WTC11 (cell line): ENCODE measurements at regions not wholly inside any gene's neighbourhood (a gene's known extent, or its start where the extent isn't known, plus 50 kb on each side); places are given as distances from the start of the nearest gene placed in this dataset.

Source experiments
- ATAC-seq: fragments of 200-7000 bp; cut with Tn5 transposase; 2 replicates; pipeline ENCODE4 v1.10.0; 2021; ENCODE audit warnings: mild to moderate bottlenecking, moderate library complexity
- CTCF ChIA-PET: fragments of 300-600 bp; sonication (Branson Sonifier 250); formaldehyde crosslinking; loops from one replicate; lab custom pipeline; 2021; ENCODE audit warnings: antibody characterized with exemption; lab: Charles Lee
- POLR2A ChIA-PET: fragments of 350-600 bp; sonication (Branson Sonifier 250); formaldehyde crosslinking; loops from one replicate; lab custom pipeline; 2021; ENCODE audit warnings: antibody characterized with exemption; lab: Charles Lee
- DNase-seq: peaks from one replicate; pipeline ENCODE4 v3.0.0; 2021; ENCODE audit warnings: low spot score
- H3K27ac Mint-ChIP-seq: 2 replicates; pipeline ENCODE4 v1.8.0; 2021; ENCODE audit warnings: mixed read lengths
- H3K27me3 Mint-ChIP-seq: 2 replicates; pipeline ENCODE4 v1.8.0; 2021; ENCODE audit warnings: low read depth, mild to moderate bottlenecking, moderate library complexity, mixed read lengths
- H3K36me3 Mint-ChIP-seq: 2 replicates; pipeline ENCODE4 v1.8.0; 2021; ENCODE audit warnings: mixed read lengths
- H3K4me1 Mint-ChIP-seq: 2 replicates; pipeline ENCODE4 v1.8.0; 2022; ENCODE audit warnings: mixed read lengths
- H3K4me3 Mint-ChIP-seq: 2 replicates; pipeline ENCODE4 v1.8.0; 2021; ENCODE audit warnings: mild to moderate bottlenecking, moderate library complexity, mixed read lengths
- H3K9me3 Mint-ChIP-seq: 2 replicates; pipeline ENCODE4 v1.8.0; 2021; ENCODE audit warnings: mixed read lengths
- ATF1 ChIP-seq: sonication (generic); formaldehyde crosslinking; IDR thresholded peaks from 2 replicates; pipeline ENCODE4 v1.8.1; 2023; ENCODE audit warnings: mild to moderate bottlenecking, moderate library complexity, missing genetic modification reagents
- ATF3 ChIP-seq: sonication (generic); formaldehyde crosslinking; conservative IDR thresholded peaks from 2 replicates; pipeline ENCODE4 v1.8.1; 2022; ENCODE audit warnings: mild to moderate bottlenecking, missing genetic modification reagents
- CBFB ChIP-seq: sonication (generic); formaldehyde crosslinking; IDR thresholded peaks from 2 replicates; pipeline ENCODE4 v1.8.1; 2022; ENCODE audit warnings: mild to moderate bottlenecking, low read depth, missing genetic modification reagents
- EMX1 ChIP-seq: fragments of 250-450 bp; sonication (Bioruptor Pico); IDR thresholded peaks from 2 replicates; pipeline ENCODE4 v1.8.0; 2021; ENCODE audit warnings: mild to moderate bottlenecking
- HMGA2 ChIP-seq: fragments of 250-450 bp; sonication (Bioruptor Pico); IDR thresholded peaks from 2 replicates; pipeline ENCODE4 v1.4.0; 2021; ENCODE audit warnings: mild to moderate bottlenecking, moderate library complexity
- NFE2L1 ChIP-seq: sonication (generic); formaldehyde crosslinking; IDR thresholded peaks from 2 replicates; pipeline ENCODE4 v1.8.1; 2023; ENCODE audit warnings: missing genetic modification reagents
- PRDM15 ChIP-seq: sonication (generic); formaldehyde crosslinking; IDR thresholded peaks from 2 replicates; pipeline ENCODE4 v1.8.0; 2022; ENCODE audit warnings: missing genetic modification reagents
- PRRX2 ChIP-seq: fragments of 250-450 bp; sonication (Bioruptor Pico); IDR thresholded peaks from 2 replicates; pipeline ENCODE4 v1.8.0; 2021; ENCODE audit warnings: mild to moderate bottlenecking
- SMAD4 ChIP-seq: sonication (generic); formaldehyde crosslinking; IDR thresholded peaks from 2 replicates; pipeline ENCODE4 v1.8.0; 2022; ENCODE audit warnings: mild to moderate bottlenecking, missing genetic modification reagents
- ZBTB43 ChIP-seq: sonication (generic); formaldehyde crosslinking; IDR thresholded peaks from 2 replicates; pipeline ENCODE4 v1.8.1; 2023; ENCODE audit warnings: mild to moderate bottlenecking, missing genetic modification reagents
- ZNF263 ChIP-seq: sonication (generic); formaldehyde crosslinking; IDR thresholded peaks from 2 replicates; pipeline ENCODE4 v1.8.1; 2022; ENCODE audit warnings: low read depth, mild to moderate bottlenecking, moderate library complexity, missing genetic modification reagents
- TF ChIP-seq, protein P1 (sequence below): sonication (generic); formaldehyde crosslinking; IDR thresholded peaks from 2 replicates; pipeline ENCODE4 v1.8.1; 2022; ENCODE audit warnings: missing genetic modification reagents, borderline replicate concordance
- TF ChIP-seq, protein P2 (sequence below): fragments of 250-450 bp; sonication (Bioruptor Pico); IDR thresholded peaks from 2 replicates; pipeline ENCODE4 v2.1.2; 2022; ENCODE audit warnings: mild to moderate bottlenecking, moderate library complexity
- TF ChIP-seq, protein P3 (sequence below): sonication (generic); formaldehyde crosslinking; conservative IDR thresholded peaks from 2 replicates; pipeline ENCODE4 v1.8.1; 2023; ENCODE audit warnings: mild to moderate bottlenecking, low read depth, missing genetic modification reagents, moderate library complexity
- TF ChIP-seq, protein P4 (sequence below): sonication (generic); formaldehyde crosslinking; IDR thresholded peaks from 2 replicates; pipeline ENCODE4 v1.8.1; 2022; ENCODE audit warnings: mild to moderate bottlenecking, moderate library complexity, missing genetic modification reagents

DNA sequence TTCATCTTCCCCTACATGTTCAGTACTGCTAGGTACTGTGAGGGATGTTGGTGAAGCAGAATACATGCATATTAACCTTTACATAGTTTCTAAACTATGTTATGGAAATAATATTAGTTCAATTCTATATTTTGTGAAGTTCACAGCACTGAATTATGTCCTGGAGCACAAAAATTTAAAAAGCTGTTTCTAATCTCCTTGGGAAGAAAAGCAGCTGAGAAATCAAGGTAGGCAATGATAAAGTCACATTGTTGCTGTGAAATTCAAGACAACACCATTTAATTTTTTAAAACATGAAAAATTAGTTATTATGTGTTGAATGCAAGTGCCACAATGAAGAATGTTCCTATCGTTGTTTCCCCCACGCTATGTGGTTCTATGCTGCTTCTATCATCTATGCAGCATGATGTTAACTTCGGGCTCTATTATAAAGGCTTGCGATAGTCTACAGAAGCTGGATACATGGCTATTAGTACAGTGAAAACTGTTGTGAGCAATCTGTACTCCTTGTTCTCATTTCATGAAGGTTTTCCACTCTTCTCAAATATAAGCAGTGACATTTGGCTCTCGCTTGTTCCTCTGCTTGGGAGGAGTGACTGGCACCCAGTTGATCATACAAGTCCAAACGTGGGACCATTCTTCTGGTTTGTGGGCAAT is 164.3 kb downstream of the AASDHPPT start:
- POLR2A ChIA-PET, result no interaction called here
- H3K9me3 Mint-ChIP-seq, result peaks cover 28% of the 10 kb centered on the region
- no peak for DNase-seq
- no peak overlapping the region for H3K27ac Mint-ChIP-seq
- TF ChIP-seq CBFB (CRISPR knock-in tag), result no peak
- TF ChIP-seq, protein P1, sequence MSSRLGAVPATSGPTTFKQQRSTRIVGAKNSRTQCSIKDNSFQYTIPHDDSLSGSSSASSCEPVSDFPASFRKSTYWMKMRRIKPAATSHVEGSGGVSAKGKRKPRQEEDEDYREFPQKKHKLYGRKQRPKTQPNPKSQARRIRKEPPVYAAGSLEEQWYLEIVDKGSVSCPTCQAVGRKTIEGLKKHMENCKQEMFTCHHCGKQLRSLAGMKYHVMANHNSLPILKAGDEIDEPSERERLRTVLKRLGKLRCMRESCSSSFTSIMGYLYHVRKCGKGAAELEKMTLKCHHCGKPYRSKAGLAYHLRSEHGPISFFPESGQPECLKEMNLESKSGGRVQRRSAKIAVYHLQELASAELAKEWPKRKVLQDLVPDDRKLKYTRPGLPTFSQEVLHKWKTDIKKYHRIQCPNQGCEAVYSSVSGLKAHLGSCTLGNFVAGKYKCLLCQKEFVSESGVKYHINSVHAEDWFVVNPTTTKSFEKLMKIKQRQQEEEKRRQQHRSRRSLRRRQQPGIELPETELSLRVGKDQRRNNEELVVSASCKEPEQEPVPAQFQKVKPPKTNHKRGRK (CRISPR knock-in tag), result no peak
- no peak for TF ChIP-seq ATF3 (CRISPR knock-in tag)
- no peak for TF ChIP-seq HMGA2 (CRISPR knock-in tag)
- TF ChIP-seq, all 79 proteins: peak for 0
- H3K27me3 Mint-ChIP-seq, result no peaks in the 10 kb centered on the region
- CTCF ChIA-PET, result no interaction called here
- ATAC-seq, result no peak
- H3K4me3 Mint-ChIP-seq, result no peak overlapping the region
- no peaks in the 10 kb centered on the region for H3K4me1 Mint-ChIP-seq
- peaks cover 17% of the 10 kb centered on the region for H3K36me3 Mint-ChIP-seq

DNA sequence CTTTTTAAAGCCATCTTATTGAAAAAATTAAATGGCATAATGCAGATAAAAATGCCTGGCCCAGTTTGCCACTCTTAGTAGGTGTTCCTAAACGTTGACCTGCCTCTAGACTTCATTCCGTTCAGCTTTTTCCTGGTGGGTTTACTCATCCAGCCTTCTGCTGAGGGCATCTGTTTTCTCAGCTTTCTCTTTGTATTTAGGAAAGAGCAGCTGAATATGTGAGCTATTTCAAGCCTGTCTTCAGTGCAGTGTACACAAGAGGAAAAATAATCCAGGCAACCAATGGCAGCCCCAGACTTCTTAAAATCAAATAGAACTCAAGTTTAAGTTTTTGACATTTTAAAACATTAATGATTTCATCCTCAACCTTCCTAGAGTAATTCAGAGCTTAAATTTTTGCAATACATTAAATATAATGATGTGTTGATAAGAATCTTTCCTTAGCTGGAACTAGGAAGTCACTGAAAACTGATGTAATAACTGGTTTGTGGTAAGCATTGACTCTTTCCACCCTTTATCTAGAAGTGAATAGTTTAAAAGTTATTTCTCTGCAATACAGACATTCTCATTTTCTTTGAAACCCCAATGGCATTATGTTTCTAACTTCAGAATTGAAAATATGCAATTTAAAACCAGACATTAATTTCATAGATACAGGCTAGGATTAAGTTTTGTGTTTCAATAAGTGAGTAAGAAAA is 165.4 kb downstream of the AASDHPPT start:
- DNase-seq, result no peak
- Mint-ChIP-seq H3K36me3 (peaks cover 26% of the 10 kb centered on the region), H3K4me3 (no peak overlapping the region), H3K9me3 (peaks cover 37% of the 10 kb centered on the region), H3K27ac (no peak overlapping the region), H3K27me3 (no peaks in the 10 kb centered on the region), H3K4me1 (no peaks in the 10 kb centered on the region)
- ATAC-seq, result no peak
- POLR2A ChIA-PET, result no interaction called here
- TF ChIP-seq ATF3 (CRISPR knock-in tag), result no peak
- no peak for TF ChIP-seq ZBTB43 (CRISPR knock-in tag)
- no peak for TF ChIP-seq ZNF263 (CRISPR knock-in tag)
- TF ChIP-seq PRRX2 (CRISPR knock-in tag), result no peak
- TF ChIP-seq SMAD4 (CRISPR knock-in tag), result no peak
- TF ChIP-seq NFE2L1, result no peak
- no peak for TF ChIP-seq ATF1 (CRISPR knock-in tag)
- TF ChIP-seq, protein P2, sequence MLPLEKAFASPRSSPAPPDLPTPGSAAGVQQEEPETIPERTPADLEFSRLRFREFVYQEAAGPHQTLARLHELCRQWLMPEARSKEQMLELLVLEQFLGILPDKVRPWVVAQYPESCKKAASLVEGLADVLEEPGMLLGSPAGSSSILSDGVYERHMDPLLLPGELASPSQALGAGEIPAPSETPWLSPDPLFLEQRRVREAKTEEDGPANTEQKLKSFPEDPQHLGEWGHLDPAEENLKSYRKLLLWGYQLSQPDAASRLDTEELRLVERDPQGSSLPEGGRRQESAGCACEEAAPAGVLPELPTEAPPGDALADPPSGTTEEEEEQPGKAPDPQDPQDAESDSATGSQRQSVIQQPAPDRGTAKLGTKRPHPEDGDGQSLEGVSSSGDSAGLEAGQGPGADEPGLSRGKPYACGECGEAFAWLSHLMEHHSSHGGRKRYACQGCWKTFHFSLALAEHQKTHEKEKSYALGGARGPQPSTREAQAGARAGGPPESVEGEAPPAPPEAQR (CRISPR knock-in tag), result no peak
- TF ChIP-seq, protein P3, sequence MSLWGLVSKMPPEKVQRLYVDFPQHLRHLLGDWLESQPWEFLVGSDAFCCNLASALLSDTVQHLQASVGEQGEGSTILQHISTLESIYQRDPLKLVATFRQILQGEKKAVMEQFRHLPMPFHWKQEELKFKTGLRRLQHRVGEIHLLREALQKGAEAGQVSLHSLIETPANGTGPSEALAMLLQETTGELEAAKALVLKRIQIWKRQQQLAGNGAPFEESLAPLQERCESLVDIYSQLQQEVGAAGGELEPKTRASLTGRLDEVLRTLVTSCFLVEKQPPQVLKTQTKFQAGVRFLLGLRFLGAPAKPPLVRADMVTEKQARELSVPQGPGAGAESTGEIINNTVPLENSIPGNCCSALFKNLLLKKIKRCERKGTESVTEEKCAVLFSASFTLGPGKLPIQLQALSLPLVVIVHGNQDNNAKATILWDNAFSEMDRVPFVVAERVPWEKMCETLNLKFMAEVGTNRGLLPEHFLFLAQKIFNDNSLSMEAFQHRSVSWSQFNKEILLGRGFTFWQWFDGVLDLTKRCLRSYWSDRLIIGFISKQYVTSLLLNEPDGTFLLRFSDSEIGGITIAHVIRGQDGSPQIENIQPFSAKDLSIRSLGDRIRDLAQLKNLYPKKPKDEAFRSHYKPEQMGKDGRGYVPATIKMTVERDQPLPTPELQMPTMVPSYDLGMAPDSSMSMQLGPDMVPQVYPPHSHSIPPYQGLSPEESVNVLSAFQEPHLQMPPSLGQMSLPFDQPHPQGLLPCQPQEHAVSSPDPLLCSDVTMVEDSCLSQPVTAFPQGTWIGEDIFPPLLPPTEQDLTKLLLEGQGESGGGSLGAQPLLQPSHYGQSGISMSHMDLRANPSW (CRISPR knock-in tag), result no peak
- TF ChIP-seq, protein P4, sequence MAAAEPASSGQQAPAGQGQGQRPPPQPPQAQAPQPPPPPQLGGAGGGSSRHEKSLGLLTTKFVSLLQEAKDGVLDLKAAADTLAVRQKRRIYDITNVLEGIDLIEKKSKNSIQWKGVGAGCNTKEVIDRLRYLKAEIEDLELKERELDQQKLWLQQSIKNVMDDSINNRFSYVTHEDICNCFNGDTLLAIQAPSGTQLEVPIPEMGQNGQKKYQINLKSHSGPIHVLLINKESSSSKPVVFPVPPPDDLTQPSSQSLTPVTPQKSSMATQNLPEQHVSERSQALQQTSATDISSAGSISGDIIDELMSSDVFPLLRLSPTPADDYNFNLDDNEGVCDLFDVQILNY (CRISPR knock-in tag), result no peak
- TF ChIP-seq CBFB (CRISPR knock-in tag), result no peak
- TF ChIP-seq PRDM15, result no peak
- TF ChIP-seq EMX1 (CRISPR knock-in tag), result no peak
- CTCF ChIA-PET, result no interaction called here
